CD4-positive, alpha-beta T cell (primary cell): ENCODE measurements at regions not wholly inside any gene's neighbourhood (a gene's known extent, or its start where the extent isn't known, plus 50 kb on each side); places are given as distances from the start of the nearest gene placed in this dataset.

Experiments used
- ATAC-seq: fragments of 200-7000 bp; cut with Tn5 transposase; one replicate; pipeline ENCODE4 v1.10.0; 2022; ENCODE audit warnings: mild to moderate bottlenecking; ENCODE audit not compliant: poor library complexity
- CTCF ChIA-PET: fragments of 350-600 bp; sonication (Branson Sonifier 250); formaldehyde crosslinking; loops from one replicate; lab custom pipeline; 2021; ENCODE audit warnings: antibody characterized with exemption, inconsistent platforms; lab: Charles Lee
- POLR2A ChIA-PET: fragments of 350-600 bp; sonication (Branson Sonifier 250); formaldehyde crosslinking; loops from one replicate; lab custom pipeline; 2021; ENCODE audit warnings: antibody characterized with exemption, inconsistent platforms; lab: Charles Lee
- DNase-seq, 14 experiments: peaks; one replicate each; pipeline ENCODE4 v3.0.0-alpha.2; 2013 to 2020; ENCODE audit warnings: mixed read lengths in 2 of 14
- H3K27ac ChIP-seq, 2 donors: one replicate each; pipeline versions ENCODE4 v1.5.1 to v1.7.0; 2013; ENCODE audit warnings: low read length in 2 of 2, low read depth in 1 of 2, mild to moderate bottlenecking in 1 of 2
- H3K27me3 ChIP-seq, 2 experiments: 1 replicate in 1 of 2; 2 replicates in 1 of 2; pipeline versions ENCODE4 v1.6.1 to v1.7.0; 2013; ENCODE audit warnings: low read length in 2 of 2, control low read depth in 1 of 2, mild to moderate bottlenecking in 1 of 2, moderate library complexity in 1 of 2; ENCODE audit not compliant: insufficient read depth in 2 of 2, control insufficient read depth in 1 of 2
- H3K36me3 ChIP-seq: one replicate; pipeline ENCODE4 v1.6.1; 2013; ENCODE audit warnings: low read length, control low read depth; ENCODE audit not compliant: insufficient read depth
- H3K4me1 ChIP-seq: one replicate; pipeline ENCODE4 v1.6.1; 2013; ENCODE audit warnings: low read length, control low read depth; ENCODE audit not compliant: insufficient read depth
- H3K4me3 ChIP-seq: one replicate; pipeline ENCODE4 v1.5.1; 2013; ENCODE audit warnings: mild to moderate bottlenecking, low read length, moderate library complexity
- H3K9me3 ChIP-seq, 2 experiments: 1 replicate in 1 of 2; 2 replicates in 1 of 2; pipeline versions ENCODE4 v1.6.1 to v1.7.0; 2013; ENCODE audit warnings: low read length in 2 of 2, mild to moderate bottlenecking in 2 of 2, control low read depth in 1 of 2, moderate library complexity in 1 of 2; ENCODE audit not compliant: control insufficient read depth in 1 of 2, insufficient read depth in 1 of 2
- H3K27ac Mint-ChIP-seq: one replicate; pipeline ENCODE4 v1.8.0; 2020; ENCODE audit warnings: mixed read lengths
- H3K27me3 Mint-ChIP-seq: one replicate; pipeline ENCODE4 v1.8.0; 2021; ENCODE audit warnings: mixed read lengths
- H3K36me3 Mint-ChIP-seq: one replicate; pipeline ENCODE4 v1.8.0; 2021; ENCODE audit warnings: low read depth, mixed read lengths
- H3K4me1 Mint-ChIP-seq: one replicate; pipeline ENCODE4 v1.8.0; 2021; ENCODE audit warnings: low read depth, mixed read lengths
- H3K4me3 Mint-ChIP-seq: one replicate; pipeline ENCODE4 v1.8.0; 2020; ENCODE audit warnings: mild to moderate bottlenecking, mixed read lengths
- H3K9me3 Mint-ChIP-seq: one replicate; pipeline ENCODE4 v1.8.0; 2020; ENCODE audit warnings: mixed read lengths
- CTCF ChIP-seq: fragments of 200-600 bp; IDR thresholded peaks from one replicate; pipeline ENCODE4 v1.8.0; 2022; ENCODE audit warnings: antibody characterized with exemption, mild to moderate bottlenecking
- intact Hi-C, 2 experiments: fragments of 100-400 bp; cut with DNase I in 1 of 2; cut with micrococcal nuclease in 1 of 2; formaldehyde crosslinking; loops; one replicate each; pipeline versions ENCODE4 v1.15.1 to v1.9.0; 2023 to 2025; cut with DNase I, micrococcal nuclease

DNA sequence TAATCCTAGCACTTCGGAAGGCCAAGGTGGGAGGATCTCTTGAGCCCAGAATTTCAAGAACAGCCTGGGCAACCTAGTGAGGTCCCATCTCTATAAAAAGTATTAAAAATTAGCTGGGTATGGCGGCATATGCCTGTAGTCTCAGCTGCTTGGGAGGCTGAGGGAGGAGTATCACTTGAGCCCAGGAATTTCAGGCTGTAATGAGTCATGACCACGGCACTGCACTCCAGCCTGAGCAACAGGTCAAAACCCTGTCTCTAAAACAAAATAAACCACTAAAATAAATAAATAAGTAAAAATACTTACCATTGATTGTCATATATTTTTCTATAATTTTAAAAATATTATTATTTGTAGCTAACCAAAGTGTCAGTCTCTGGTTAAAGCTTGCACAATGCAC lies 315.6 kb upstream of the SMIM31 start:
- CTCF ChIA-PET: no interaction called here
- no peaks in the 10 kb centered on the region for H3K27me3 ChIP-seq
- H3K27me3 Mint-ChIP-seq: no peaks in the 10 kb centered on the region
- H3K9me3 ChIP-seq: no peaks in the 10 kb centered on the region
- TF ChIP-seq CTCF: no peak
- H3K27ac ChIP-seq: no peak overlapping the region
- intact Hi-C loops: no loop called here
- H3K36me3 Mint-ChIP-seq: no peaks in the 10 kb centered on the region
- H3K9me3 Mint-ChIP-seq: no peaks in the 10 kb centered on the region
- DNase-seq: no peak
- H3K4me1 Mint-ChIP-seq: no peaks in the 10 kb centered on the region
- H3K36me3 ChIP-seq: no peaks in the 10 kb centered on the region
- H3K4me1 ChIP-seq: no peaks in the 10 kb centered on the region
- H3K27ac Mint-ChIP-seq: no peak overlapping the region
- POLR2A ChIA-PET: no interaction called here
- no peak overlapping the region for H3K4me3 Mint-ChIP-seq
- ATAC-seq: no peak
- H3K4me3 ChIP-seq: no peak overlapping the region

GRCh38 chr4:164439037-164439436 lies 314.9 kb upstream of the SMIM31 start:
- CTCF ChIA-PET: no interaction called here
- POLR2A ChIA-PET: no interaction called here
- Mint-ChIP-seq H3K36me3 (no peaks in the 10 kb centered on the region), H3K4me1 (no peaks in the 10 kb centered on the region), H3K27ac (no peak overlapping the region), H3K4me3 (no peak overlapping the region), H3K27me3 (no peaks in the 10 kb centered on the region), H3K9me3 (no peaks in the 10 kb centered on the region)
- H3K4me1 ChIP-seq: no peaks in the 10 kb centered on the region
- no peaks in the 10 kb centered on the region for H3K9me3 ChIP-seq
- no peak for TF ChIP-seq CTCF
- intact Hi-C loops: no loop called here
- no peak overlapping the region for H3K27ac ChIP-seq
- DNase-seq (no peak), ATAC-seq (no peak)
- no peaks in the 10 kb centered on the region for H3K36me3 ChIP-seq
- no peak overlapping the region for H3K4me3 ChIP-seq
- no peaks in the 10 kb centered on the region for H3K27me3 ChIP-seq

GRCh38 chr4:164440199-164440598 lies 313.7 kb upstream of the SMIM31 start:
- intact Hi-C loops: no loop called here

More at GRCh38 chr4:164440199-164440598, 313.7 kb upstream of the SMIM31 start:
- Histone ChIP-seq H3K27ac (no peak overlapping the region), H3K4me1 (no peaks in the 10 kb centered on the region), H3K4me3 (no peak overlapping the region), H3K9me3 (no peaks in the 10 kb centered on the region), H3K27me3 (no peaks in the 10 kb centered on the region), H3K36me3 (no peaks in the 10 kb centered on the region)
- Mint-ChIP-seq H3K27me3 (no peaks in the 10 kb centered on the region), H3K9me3 (no peaks in the 10 kb centered on the region), H3K27ac (no peak overlapping the region), H3K36me3 (no peaks in the 10 kb centered on the region), H3K4me3 (no peak overlapping the region), H3K4me1 (no peaks in the 10 kb centered on the region)
- ATAC-seq: no peak
- ChIA-PET CTCF (interaction anchor here (0.6 kb wide), 1 partner anchor 1555 kb away, joined by 4 read pairs; no protein-coding TSS in a partner anchor), POLR2A (no interaction called here)
- TF ChIP-seq CTCF: no peak
- DNase-seq: no peak
